Right lung (tissue), 2 donors: ENCODE measurements at regions not wholly inside any gene's neighbourhood (a gene's known extent, or its start where the extent isn't known, plus 50 kb on each side); places are given as distances from the start of the nearest gene placed in this dataset.
"Not testable (repeated sequence)": the region's sequence is repeated elsewhere in the genome, so short reads cannot be mapped to it uniquely, and the experiment has no call there.

Experiments
- DNase-seq, 2 donors: peaks; one replicate each; pipeline ENCODE4 v3.0.0-alpha.2; 2013

GRCh38 chr4:106869551-106869950, 166.6 kb downstream of the DKK2 start:
- no peak for DNase-seq

- no peak for DNase-seq
Measured at GRCh38 chr4:106868381-106869035, 167.6 kb downstream of the DKK2 start.

DNA sequence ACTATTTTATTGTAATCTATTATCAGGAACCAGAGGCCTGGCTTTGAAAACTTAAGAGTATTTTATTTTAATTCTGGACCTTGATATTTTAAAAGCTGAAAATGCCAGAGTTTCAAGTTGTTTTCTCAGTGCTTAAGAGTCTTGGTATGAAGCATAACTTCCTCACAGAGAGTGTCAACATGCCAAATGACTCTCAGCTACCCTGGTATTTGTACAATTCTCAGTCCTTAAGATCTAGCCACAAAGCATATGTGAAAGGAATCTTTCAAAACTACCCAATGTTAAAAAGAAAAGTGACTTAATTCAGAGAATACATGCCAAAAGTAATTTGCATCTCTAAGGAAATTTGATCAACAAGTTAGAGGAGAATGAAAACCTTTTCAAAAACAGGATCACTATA, 171.9 kb downstream of the DKK2 start:
- peak; percentile 21 to 22 for DNase-seq

- peak; percentile 23 to 27 for DNase-seq
Measured at GRCh38 chr4:106854569-106855351, 181.4 kb downstream of the DKK2 start.

GRCh38 chr4:106852426-106852825, 183.7 kb downstream of the DKK2 start:
- DNase-seq: no peak

DNA sequence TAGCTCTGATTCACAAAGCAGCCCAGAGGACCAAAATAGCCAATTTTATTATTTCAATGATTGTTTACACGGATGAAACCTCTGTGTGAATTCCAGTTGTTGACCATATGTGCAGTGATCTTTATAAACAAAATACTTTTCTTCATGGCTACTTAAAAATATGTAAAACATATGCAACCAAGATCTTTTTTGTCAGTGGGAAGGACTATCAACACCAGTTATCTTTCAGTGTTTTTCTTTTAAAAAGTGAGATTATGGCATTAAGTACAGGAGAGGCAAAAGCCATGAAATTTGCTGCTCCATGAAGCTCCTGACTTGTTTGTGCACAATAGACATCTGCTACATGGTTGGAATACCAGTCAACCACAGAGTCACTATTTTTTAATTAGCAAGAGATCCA, 184.4 kb downstream of the DKK2 start:
- no peak for DNase-seq

DNA sequence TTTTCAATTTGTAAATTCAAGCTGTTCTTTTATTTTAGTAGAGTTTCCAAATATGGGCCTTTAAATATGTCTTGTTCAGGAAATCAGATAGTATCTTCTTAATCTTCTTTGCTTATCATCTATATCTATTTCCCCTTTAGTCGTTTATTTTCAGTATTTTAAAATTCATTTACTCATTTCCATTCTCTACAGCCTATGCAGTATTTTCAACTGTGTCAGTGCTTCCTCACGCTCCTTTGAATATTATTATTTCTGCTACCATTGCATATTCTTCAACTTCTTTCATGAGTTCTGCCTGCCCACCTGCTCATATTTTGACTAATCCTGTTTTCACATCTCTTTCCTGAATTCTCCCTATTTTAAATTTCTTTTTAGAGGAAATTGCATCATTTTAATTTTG, 185.4 kb downstream of the DKK2 start:
- no peak for DNase-seq

- no peak for DNase-seq
Measured at GRCh38 chr4:106835919-106836318, 200.2 kb downstream of the DKK2 start.

- DNase-seq: no peak
Measured at GRCh38 chr4:106830879-106831278, 205.2 kb downstream of the DKK2 start.

DNA sequence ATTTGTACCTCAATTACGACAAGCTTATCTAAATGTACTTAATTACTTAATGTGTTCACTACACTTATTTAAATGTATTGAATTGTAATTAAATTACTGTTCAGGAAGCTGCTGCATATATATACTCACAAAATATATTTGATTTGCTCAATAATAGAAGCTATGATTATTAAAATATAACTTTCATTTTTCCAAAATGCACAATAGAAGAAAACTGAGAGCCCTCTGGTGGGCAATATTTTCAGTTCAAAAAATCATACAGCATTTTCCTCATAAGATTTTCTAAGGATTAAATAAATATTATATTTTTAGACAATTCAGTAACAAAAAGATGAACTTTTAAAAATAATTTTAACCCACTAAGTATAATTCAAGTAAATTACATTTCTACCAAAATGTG, 217.3 kb downstream of the DKK2 start:
- no peak for DNase-seq

DNA sequence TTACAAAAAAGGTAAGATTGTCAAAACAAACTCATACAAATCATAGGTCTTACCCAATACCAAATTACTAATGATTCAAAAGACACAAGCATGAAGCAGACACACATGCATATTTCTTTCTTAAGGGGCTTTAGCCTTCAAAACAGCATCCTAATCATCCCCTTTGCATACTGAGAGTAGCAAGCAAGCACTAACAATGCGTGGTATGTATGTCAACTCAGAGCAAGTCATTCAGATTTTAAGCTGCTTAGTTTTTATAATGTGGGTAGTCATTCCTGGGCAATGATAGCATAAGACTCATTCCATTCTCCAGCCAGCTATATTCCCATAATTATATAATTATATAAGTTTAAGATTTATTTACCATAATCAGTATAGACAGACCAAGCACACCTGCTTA, 219.6 kb downstream of the DKK2 start:
- no peak for DNase-seq

- DNase-seq: no peak
Measured at GRCh38 chr4:106810122-106810521, 226.0 kb downstream of the DKK2 start.

GRCh38 chr4:106809076-106809475, 227.0 kb downstream of the DKK2 start:
- peak in 1 of 2 donors; percentile 3 for DNase-seq

DNA sequence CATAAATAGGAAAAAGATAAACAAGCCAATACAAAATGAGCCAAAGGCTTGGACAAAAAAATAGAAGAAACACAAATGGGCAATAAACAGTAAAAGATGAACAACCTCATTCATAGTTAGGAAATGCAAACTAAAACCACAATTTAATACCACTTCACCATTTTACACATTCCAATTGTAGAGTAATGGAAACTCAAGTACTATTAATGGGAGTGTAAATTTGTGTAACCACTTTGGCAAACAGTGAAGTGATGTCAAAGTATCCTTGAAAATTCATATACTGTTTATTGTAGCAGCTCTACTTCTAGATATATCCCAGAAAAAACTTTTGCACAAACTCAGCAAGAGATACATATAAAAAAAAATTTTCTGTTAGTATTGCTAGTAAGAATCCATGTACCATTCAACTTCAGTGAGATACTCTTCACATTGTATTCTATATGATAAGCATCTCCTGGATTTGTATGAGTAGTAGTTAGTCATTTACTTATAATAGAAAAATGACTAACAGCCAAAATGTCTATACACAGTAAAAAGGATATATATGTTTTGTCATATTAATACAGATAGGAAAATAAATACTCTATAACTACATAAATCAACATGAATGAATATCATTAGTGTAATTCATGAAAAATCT, 229.8 kb downstream of the DKK2 start:
- peak in 1 of 2 donors; percentile 3 for DNase-seq

- no peak for DNase-seq
Measured at GRCh38 chr4:106803083-106803482, 233.0 kb downstream of the DKK2 start.

DNA sequence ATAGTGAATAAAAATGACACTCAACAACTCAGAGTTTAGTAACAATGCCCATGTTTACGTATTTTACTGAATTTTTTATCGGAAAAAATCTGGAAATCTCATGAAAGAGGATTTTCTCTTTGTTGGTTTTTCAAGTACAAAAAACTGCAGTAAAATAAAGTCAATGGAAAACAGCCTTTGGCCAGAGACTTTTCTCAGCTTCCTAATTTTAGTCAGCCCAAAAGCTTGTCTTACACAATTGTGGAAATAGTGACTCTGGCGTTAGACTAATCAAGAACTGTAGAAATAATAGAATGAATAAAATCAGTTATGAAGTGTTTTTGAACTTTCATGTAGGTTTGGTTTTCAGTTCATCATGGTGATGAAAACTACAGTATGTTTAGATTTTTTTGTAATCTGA, 234.7 kb downstream of the DKK2 start:
- DNase-seq: no peak

DNA sequence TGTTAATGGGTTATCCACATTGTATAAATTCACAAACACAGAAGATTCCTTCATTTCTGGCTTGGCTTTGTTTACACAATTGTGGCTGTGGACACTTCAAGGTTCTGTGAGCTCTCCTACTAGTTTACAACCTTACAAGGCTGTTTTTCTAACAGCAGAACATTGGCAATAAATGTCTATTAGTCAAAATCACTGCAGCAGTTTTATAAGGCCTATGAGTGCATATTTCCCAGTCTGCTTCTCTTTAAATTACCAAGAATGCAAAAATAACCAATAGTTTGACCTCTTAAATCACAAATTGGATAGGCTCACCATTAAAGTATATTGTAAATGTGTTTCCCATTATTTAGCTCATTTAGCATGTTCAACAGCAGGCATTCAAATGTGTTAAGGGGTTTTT, 239.2 kb downstream of the DKK2 start:
- DNase-seq: no peak

GRCh38 chr4:106795326-106795725, 240.8 kb downstream of the DKK2 start:
- DNase-seq: no peak

- no peak for DNase-seq
Measured at GRCh38 chr4:106793933-106794332, 242.2 kb downstream of the DKK2 start.

DNA sequence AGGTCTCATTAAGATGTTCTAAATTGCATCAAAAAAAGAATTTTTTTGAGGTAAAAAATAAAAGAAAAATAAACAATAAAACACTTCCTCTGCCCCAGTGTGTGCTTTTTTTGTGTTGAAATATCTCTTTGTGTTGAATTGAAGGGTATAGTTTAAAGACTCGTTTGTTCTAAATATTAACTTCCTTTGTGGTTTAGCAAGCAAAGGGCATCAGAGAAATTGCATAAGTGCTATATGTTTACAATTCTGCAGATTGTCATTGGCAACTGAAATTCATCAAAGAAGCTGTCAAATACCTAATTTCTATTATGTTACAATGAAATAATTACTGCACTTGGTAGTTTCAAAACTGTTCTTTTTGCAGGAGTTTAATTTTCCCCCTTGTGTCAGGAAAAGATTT, 260.5 kb downstream of the DKK2 start:
- DNase-seq: no peak

- not testable (repeated sequence) for DNase-seq
Measured at GRCh38 chr4:106774055-106774454, 262.1 kb downstream of the DKK2 start.

GRCh38 chr4:106773076-106773905, 262.8 kb downstream of the DKK2 start:
- no peak for DNase-seq
